Umbilical cord (tissue), 1 donor: ENCODE measurements at regions not wholly inside any gene's neighbourhood (a gene's known extent, or its start where the extent isn't known, plus 50 kb on each side); places are given as distances from the start of the nearest gene placed in this dataset.

Experiments
- DNase-seq: peaks from one replicate; pipeline ENCODE4 v3.0.0-alpha.2; 2015; ENCODE audit warnings: low spot score

GRCh38 chr2:59998324-59998723 lies 555.1 kb downstream of the BCL11A start:
- no peak for DNase-seq

DNA sequence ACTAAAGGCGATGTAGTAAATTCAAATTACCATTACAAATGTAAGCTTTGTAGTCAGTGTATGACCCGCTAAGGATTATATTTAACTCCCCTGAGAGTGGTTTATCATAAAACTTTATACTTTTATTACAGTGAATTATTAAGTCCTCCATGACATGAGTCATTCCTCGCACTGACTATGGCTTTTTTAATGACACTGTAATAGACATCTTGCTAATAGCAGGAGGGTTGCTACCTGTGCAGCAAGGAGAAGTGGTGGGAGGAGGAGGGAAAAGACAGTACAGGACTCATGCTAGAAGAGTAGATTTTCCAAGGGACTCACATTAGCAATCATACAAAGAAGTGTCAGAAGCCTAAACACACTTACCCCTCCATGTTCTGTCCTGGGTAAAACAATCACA lies 556.1 kb downstream of the BCL11A start:
- no peak for DNase-seq

DNA sequence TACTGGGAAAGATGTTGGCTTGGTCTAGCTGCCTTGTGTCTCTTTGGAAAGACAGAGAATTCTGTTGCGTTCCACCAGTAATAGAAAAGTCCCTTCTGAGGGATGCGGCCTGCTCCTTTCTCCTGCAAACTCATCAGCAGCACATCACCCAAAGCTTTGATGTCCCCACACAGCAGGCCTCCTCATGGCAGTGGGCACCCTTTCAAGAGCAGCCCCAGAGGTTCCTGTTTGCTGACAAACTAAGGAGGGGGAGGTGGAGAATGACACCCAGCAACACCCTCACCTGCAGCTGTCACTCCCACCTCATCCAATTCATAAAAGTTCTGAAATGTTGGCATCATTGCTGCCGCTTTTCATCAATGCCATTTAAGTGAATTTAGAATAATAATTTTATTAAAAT lies 556.6 kb downstream of the BCL11A start:
- no peak for DNase-seq

- DNase-seq = no peak
Measured at GRCh38 chr2:59993726-59994125, 559.7 kb downstream of the BCL11A start.

- DNase-seq = peak; percentile 57
Measured at GRCh38 chr2:59988341-59988740, 565.1 kb downstream of the BCL11A start.

DNA sequence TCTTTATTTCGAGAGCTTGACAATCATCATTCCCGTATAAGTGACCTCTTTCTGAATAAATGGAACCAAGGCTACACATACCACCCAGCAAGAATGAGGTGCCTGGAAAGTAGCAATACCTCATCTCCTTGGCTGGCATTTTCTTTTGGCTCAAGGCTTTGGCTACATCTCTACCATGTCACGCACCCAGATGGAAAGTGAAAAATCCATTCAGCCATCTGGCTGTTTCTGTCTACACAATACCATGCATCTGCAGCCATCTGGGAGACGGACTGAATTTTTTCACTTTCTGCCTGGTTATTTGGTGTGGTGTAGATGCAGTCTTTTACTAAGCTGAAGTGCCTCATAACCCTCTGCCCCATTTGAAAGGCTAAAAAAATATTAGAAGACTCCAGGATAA lies 566.9 kb downstream of the BCL11A start:
- DNase-seq = no peak

- no peak for DNase-seq
Measured at GRCh38 chr2:59985923-59986322, 567.5 kb downstream of the BCL11A start.

DNA sequence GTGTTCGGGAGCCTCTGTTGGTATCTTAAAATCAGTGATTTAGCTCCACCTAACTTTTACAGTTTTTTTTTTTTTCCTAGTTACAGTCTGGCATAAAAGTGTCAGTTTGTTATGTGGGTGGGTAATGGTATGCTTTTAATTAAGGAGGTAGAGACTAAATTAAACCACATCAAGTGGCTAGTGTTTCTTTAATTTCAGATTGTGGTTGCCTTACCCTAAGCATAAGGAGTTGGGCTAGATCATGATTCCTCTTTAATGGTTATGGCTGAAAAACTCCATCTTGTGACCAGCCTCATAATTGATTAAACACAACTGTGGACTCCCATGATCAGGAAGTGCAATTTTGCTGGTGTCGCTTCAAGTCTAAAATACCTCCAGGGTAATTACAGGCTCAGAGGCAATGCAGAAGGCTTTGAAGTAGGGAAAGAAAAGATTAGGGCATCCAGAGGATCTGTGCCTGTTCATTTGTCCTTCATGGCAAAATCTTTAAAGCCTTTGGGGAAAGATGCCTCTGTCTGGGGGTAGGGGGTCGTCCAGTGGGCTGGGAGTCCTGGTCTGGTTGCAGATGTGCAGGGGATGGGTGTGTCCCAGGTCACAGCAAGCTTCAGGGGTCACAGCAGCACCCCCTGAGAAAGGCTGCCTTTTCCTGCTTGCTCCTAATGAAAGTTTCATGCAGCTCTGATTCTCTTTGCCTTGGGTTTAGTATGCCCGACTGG lies 579.2 kb downstream of the BCL11A start:
- DNase-seq = no peak

- DNase-seq = no peak
Measured at GRCh38 chr2:59969161-59969560, 584.3 kb downstream of the BCL11A start.

DNA sequence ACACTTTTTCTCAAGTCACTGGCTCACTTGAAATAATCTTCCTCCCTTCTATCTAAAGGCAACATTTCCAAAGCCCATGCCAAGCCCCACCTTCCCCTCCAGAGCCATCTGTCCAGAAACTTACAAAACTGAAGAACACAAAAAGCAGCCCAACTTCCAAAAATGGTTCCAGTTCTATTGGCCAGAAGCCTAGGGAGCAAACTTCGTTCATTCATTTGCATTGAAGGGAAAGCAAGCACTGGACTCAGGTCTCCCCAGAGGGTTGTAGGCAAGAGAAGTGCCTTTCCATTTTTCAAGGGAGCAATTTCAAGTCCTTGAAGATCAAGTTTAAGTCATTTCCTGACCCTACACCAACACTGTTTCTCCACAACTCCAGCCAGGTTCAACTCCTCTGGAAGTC lies 585.0 kb downstream of the BCL11A start:
- DNase-seq = no peak

DNA sequence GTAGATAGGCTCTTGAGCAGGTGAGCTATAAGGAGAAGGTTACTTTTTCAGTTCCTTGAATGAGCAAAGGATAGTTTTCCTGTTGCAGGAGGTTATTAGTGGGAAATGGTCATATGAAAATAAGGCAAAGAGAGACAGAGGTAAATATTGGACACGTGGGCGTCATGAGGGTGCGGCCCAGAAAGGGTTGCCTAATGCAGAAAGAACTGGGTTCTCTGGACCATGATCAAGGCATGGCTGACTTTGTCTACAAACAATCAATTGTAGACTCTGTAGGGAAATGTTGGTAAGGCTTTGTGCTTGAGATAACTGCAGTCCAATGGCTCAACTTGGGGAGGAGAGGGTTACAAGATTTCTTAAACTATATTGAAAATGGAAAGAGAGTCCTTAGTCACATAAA lies 585.8 kb downstream of the BCL11A start:
- DNase-seq = no peak

GRCh38 chr2:59963157-59963556 lies 590.3 kb downstream of the BCL11A start:
- no peak for DNase-seq

DNA sequence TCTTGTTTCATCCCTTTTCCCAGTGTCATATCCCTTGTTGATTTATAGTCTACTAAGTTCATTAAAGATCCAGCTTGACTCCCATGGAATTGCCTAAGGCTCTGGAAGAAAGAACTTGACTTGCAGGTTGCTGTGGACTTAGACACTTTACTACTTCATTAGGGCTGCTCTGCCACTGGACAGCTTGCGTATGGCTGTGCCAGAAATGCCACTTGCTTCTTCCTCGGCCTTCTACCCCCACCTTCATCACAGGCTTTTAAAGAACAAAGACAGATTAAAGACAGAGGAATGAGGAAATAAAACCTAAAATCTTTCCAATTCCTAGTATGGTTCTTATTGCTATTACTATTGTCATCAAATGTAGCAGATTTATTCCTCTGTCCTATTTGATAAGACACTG lies 591.7 kb downstream of the BCL11A start:
- no peak for DNase-seq

DNA sequence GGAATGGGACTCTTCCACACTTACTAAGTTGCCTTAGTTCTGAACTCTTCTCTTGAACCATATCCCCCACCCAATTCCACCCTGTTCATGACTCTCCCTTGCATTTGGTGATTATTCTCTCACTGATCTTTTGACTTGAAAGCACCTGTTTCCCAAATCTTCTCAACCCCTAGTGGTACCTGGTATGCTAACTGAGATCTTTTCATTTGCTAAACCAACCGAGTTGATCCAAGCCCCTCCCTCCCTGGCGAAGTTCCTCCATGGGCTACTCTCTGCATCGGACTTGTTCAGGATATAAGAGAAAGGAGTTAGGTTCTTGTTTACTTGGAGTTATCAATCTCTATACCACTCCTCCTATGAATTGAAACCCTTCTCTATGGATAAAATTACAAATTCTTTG lies 593.5 kb downstream of the BCL11A start:
- no peak for DNase-seq

- no peak for DNase-seq
Measured at GRCh38 chr2:59957504-59957903, 596.0 kb downstream of the BCL11A start.

DNA sequence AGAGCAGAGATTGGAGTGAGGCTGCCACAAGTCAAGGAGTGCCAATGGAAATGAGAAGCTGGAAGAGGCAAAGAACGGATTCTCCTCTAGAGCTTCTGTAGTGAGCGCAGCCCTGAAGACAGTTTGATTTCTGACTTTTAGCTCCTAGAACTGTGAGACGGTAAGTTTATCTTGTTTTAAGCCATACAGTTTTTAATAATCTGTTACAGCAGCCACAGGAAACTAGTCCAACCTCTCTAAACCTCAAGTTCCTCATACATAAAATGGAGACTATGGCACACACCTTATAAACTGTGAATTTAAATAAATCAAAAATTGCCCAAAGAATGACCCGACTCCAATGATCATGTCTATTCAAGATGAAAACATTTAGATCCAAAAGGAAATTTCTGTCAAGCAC lies 596.5 kb downstream of the BCL11A start:
- no peak for DNase-seq

DNA sequence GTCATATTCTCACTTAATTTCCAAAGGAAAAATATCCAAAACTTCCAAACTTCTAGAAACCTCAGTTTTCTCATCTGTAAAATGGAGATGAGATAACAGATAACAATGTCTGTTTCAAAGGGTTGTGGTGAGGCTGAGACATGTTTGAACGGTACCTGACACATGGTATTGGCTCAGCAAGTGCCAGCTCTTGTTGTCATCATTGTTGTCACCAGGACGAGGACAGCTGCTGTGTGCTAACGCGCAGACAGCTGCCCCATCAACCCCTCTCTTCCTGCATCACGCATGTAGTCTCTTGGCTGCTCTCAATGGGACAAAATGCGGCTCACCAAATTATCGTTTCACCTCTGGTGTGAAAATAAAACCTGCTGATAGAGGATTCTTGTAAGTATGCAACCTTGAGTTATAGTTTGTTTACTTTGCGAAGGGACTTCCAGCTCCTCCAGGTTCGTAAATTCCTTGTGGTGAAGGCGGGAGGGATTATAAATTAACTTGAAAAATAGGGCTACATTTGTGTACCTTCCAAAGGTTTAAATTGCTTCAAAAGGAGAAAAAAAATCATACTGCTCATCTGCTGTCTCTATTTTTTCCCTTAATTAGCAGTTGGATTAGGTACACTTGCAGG lies 605.4 kb downstream of the BCL11A start:
- DNase-seq = no peak

DNA sequence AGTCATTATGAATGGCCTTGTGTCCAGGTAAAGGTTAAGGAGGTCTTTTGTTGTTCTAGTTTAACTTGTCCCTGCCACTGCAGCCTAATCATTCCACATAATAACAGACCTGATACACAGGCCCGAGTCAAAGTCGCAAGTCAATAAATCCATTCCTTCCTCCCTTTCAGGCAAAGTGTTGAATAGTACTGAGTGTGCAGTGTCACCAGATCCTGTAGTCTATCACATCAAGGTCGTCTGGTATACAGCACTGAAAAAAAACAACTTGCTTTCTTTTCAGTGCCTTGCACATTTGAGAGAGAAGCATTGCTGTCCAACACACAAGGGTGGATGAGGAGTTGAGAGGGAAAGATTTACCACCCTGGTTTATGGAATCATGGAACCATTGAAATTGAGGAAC lies 606.2 kb downstream of the BCL11A start:
- no peak for DNase-seq

GRCh38 chr2:59939236-59939635 lies 614.2 kb downstream of the BCL11A start:
- no peak for DNase-seq

GRCh38 chr2:59938181-59938580 lies 615.3 kb downstream of the BCL11A start:
- no peak for DNase-seq

- DNase-seq = no peak
Measured at GRCh38 chr2:59936048-59936447, 617.4 kb downstream of the BCL11A start.

GRCh38 chr2:59935005-59935404 lies 618.4 kb downstream of the BCL11A start:
- no peak for DNase-seq

DNA sequence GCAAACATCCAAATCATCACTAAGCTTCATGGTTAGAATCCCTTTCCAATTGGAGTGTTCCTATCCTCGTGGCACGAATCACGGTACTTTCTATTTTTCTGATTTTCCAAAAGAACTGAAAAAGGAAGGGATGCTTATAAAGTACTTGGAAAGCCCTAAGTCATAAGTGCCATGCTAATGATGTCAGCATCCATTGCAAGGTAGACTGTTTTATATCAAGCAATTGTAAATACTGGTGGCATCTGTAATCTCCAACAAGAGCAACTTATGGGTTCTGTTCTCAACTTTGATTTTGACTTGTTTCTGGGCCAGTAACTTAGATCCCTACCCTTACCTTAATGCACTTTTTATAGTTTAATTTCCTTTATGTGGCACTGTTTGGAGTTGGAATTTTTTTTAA lies 619.5 kb downstream of the BCL11A start:
- DNase-seq = peak; percentile 20

- no peak for DNase-seq
Measured at GRCh38 chr2:59932341-59932740, 621.1 kb downstream of the BCL11A start.
